NB4 (cell line): ENCODE measurements at regions not wholly inside any gene's neighbourhood (a gene's known extent, or its start where the extent isn't known, plus 50 kb on each side); places are given as distances from the start of the nearest gene placed in this dataset.

Experiments
- POLR2A ChIP-seq: IDR thresholded peaks from 2 replicates; pipeline ENCODE4 v1.6.1; 2011; ENCODE audit warnings: mild to moderate bottlenecking; ENCODE audit not compliant: insufficient read length; ENCODE audit errors: extremely low read depth
- TF ChIP-seq, protein P1 (sequence below): IDR thresholded peaks from one replicate; pipeline ENCODE4 v1.5.1; 2012; ENCODE audit warnings: low read depth, low read length
- TF ChIP-seq, protein P2 (sequence below): IDR thresholded peaks from 2 replicates; pipeline ENCODE4 v1.6.1; 2011; ENCODE audit warnings: low read depth, low read length

DNA sequence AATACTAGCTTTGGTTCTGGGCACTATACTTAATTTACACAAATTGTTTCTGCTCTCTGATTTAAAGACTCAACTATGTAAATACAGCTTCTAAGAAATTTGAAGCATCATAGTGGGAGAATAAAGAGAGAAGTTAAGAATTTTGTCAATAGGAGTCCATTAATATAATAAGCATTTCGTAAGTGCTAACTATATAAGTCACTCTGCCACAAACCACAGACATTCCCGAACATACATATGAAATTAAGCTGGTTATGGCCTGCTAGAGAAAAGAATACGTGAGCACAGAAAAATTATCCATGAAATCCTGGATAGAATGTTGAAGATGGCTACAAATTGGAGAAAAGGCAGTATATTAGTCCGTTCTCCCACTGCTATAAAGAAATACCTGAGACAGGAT, 526.2 kb downstream of the MRPL39 start:
- TF ChIP-seq, protein P1, sequence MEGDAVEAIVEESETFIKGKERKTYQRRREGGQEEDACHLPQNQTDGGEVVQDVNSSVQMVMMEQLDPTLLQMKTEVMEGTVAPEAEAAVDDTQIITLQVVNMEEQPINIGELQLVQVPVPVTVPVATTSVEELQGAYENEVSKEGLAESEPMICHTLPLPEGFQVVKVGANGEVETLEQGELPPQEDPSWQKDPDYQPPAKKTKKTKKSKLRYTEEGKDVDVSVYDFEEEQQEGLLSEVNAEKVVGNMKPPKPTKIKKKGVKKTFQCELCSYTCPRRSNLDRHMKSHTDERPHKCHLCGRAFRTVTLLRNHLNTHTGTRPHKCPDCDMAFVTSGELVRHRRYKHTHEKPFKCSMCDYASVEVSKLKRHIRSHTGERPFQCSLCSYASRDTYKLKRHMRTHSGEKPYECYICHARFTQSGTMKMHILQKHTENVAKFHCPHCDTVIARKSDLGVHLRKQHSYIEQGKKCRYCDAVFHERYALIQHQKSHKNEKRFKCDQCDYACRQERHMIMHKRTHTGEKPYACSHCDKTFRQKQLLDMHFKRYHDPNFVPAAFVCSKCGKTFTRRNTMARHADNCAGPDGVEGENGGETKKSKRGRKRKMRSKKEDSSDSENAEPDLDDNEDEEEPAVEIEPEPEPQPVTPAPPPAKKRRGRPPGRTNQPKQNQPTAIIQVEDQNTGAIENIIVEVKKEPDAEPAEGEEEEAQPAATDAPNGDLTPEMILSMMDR: no peak
- TF ChIP-seq, protein P2, sequence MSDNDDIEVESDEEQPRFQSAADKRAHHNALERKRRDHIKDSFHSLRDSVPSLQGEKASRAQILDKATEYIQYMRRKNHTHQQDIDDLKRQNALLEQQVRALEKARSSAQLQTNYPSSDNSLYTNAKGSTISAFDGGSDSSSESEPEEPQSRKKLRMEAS: no peak
- TF ChIP-seq POLR2A: no peak
